OCI-LY1 (cell line): ENCODE measurements at regions not wholly inside any gene's neighbourhood (a gene's known extent, or its start where the extent isn't known, plus 50 kb on each side); places are given as distances from the start of the nearest gene placed in this dataset.

Experiments used
- H2AFZ ChIP-seq: fragments of 200-600 bp; sonication (generic), shearing (Covaris generic); 2 replicates; pipeline ENCODE4 v1.6.0; 2014; ENCODE audit warnings: antibody characterized with exemption, mild to moderate bottlenecking, low read length
- H3F3A ChIP-seq: fragments of 200-600 bp; sonication (generic), shearing (Covaris generic); 2 replicates; pipeline ENCODE4 v1.6.0; 2014; ENCODE audit warnings: mild to moderate bottlenecking, antibody characterized with exemption, low read length, moderate library complexity; ENCODE audit not compliant: insufficient read depth
- H3K27ac ChIP-seq: fragments of 200-600 bp; sonication (generic); 2 replicates; pipeline ENCODE4 v1.5.1; 2014; ENCODE audit warnings: low read length, mixed run types, mild to moderate bottlenecking, low read depth; ENCODE audit not compliant: poor library complexity, severe bottlenecking
- H3K27me3 ChIP-seq: fragments of 200-600 bp; sonication (generic); 2 replicates; pipeline ENCODE4 v1.6.0; 2014; ENCODE audit warnings: antibody characterized with exemption, mild to moderate bottlenecking, low read length, moderate library complexity; ENCODE audit not compliant: insufficient read depth
- H3K36me3 ChIP-seq: fragments of 200-600 bp; sonication (generic); 2 replicates; pipeline ENCODE4 v1.6.1; 2014; ENCODE audit warnings: mild to moderate bottlenecking, antibody characterized with exemption, low read length, moderate library complexity, mixed read lengths; ENCODE audit not compliant: insufficient read depth
- H3K4me1 ChIP-seq: fragments of 200-600 bp; sonication (generic); 2 replicates; pipeline ENCODE4 v1.5.1; 2014; ENCODE audit warnings: mild to moderate bottlenecking, low read length, moderate library complexity; ENCODE audit not compliant: insufficient read depth, severe bottlenecking
- H3K4me2 ChIP-seq: fragments of 200-600 bp; sonication (generic), shearing (Covaris generic); 2 replicates; pipeline ENCODE4 v1.6.1; 2014; ENCODE audit warnings: low read length
- H3K4me3 ChIP-seq: fragments of 200-600 bp; sonication (generic); 2 replicates; pipeline ENCODE4 v1.5.1; 2014; ENCODE audit warnings: low read length, low read depth, mild to moderate bottlenecking, mixed read lengths; ENCODE audit not compliant: poor library complexity, severe bottlenecking
- H3K79me2 ChIP-seq: fragments of 200-600 bp; shearing (Covaris generic); 2 replicates; pipeline ENCODE4 v1.6.1; 2016; ENCODE audit warnings: mixed run types, low read length, mixed read lengths; ENCODE audit not compliant: insufficient read depth
- H3K9ac ChIP-seq: fragments of 200-600 bp; sonication (generic), shearing (Covaris generic); 2 replicates; pipeline ENCODE4 v1.6.1; 2014; ENCODE audit warnings: mild to moderate bottlenecking, low read length, mixed read lengths
- H3K9me2 ChIP-seq: fragments of 200-600 bp; sonication (generic), shearing (Covaris generic); 2 replicates; pipeline ENCODE4 v1.6.1; 2014; ENCODE audit warnings: low read depth, mild to moderate bottlenecking, low read length, mixed read lengths
- H3K9me3 ChIP-seq: fragments of 200-600 bp; shearing (Covaris generic); 2 replicates; pipeline ENCODE4 v1.6.1; 2014; ENCODE audit warnings: low read length, mixed read lengths
- H4K20me1 ChIP-seq: fragments of 200-600 bp; sonication (generic), shearing (Covaris generic); 2 replicates; pipeline ENCODE4 v1.6.0; 2016; ENCODE audit warnings: mild to moderate bottlenecking, low read length; ENCODE audit not compliant: insufficient read depth
- CTCF ChIP-seq: fragments of 200-600 bp; sonication (generic), shearing (Covaris generic); IDR thresholded peaks from 2 replicates; pipeline ENCODE4 v1.5.1; 2017; ENCODE audit warnings: mild to moderate bottlenecking, antibody characterized with exemption, low read length, moderate library complexity, mixed read lengths
- EZH2 ChIP-seq: fragments of 200-600 bp; sonication (generic), shearing (Covaris generic); IDR thresholded peaks from 2 replicates; pipeline ENCODE4 v1.8.0; 2017; ENCODE audit warnings: borderline replicate concordance, mixed run types, mild to moderate bottlenecking, antibody characterized with exemption, low read length, moderate library complexity, mixed read lengths

- H3K79me2 ChIP-seq: no peaks in the 10 kb centered on the region
- no peaks in the 10 kb centered on the region for H3K9me3 ChIP-seq
- no peaks in the 10 kb centered on the region for H3F3A ChIP-seq
- no peak overlapping the region for H3K4me2 ChIP-seq
- H4K20me1 ChIP-seq: no peaks in the 10 kb centered on the region
- TF ChIP-seq EZH2: no peak
- TF ChIP-seq CTCF: no peak
- no peak overlapping the region for H3K4me3 ChIP-seq
- no peak overlapping the region for H2AFZ ChIP-seq
- no peaks in the 10 kb centered on the region for H3K4me1 ChIP-seq
- no peaks in the 10 kb centered on the region for H3K9me2 ChIP-seq
- no peaks in the 10 kb centered on the region for H3K36me3 ChIP-seq
- H3K27me3 ChIP-seq: no peaks in the 10 kb centered on the region
- H3K9ac ChIP-seq: no peak overlapping the region
- H3K27ac ChIP-seq: no peak overlapping the region
Observed at GRCh38 chr2:23306401-23306800, 78.6 kb upstream of the KLHL29 start.

- no peaks in the 10 kb centered on the region for H3K9me2 ChIP-seq
- H3K9ac ChIP-seq: no peak overlapping the region
- H3K9me3 ChIP-seq: no peaks in the 10 kb centered on the region
- TF ChIP-seq EZH2 (no peak), CTCF (no peak)
- H3K4me1 ChIP-seq: no peaks in the 10 kb centered on the region
- no peaks in the 10 kb centered on the region for H4K20me1 ChIP-seq
- no peak overlapping the region for H3K27ac ChIP-seq
- H3K27me3 ChIP-seq: no peaks in the 10 kb centered on the region
- no peaks in the 10 kb centered on the region for H3F3A ChIP-seq
- H3K4me2 ChIP-seq: no peak overlapping the region
- H3K4me3 ChIP-seq: no peak overlapping the region
- no peak overlapping the region for H2AFZ ChIP-seq
- no peaks in the 10 kb centered on the region for H3K79me2 ChIP-seq
- no peaks in the 10 kb centered on the region for H3K36me3 ChIP-seq
Observed at GRCh38 chr2:23311186-23311585, 73.8 kb upstream of the KLHL29 start.

- no peaks in the 10 kb centered on the region for H3K79me2 ChIP-seq
- H3K4me2 ChIP-seq: no peak overlapping the region
- no peaks in the 10 kb centered on the region for H4K20me1 ChIP-seq
- H2AFZ ChIP-seq: no peak overlapping the region
- H3F3A ChIP-seq: no peaks in the 10 kb centered on the region
- H3K27me3 ChIP-seq: no peaks in the 10 kb centered on the region
- no peaks in the 10 kb centered on the region for H3K36me3 ChIP-seq
- H3K9me3 ChIP-seq: no peaks in the 10 kb centered on the region
- no peaks in the 10 kb centered on the region for H3K4me1 ChIP-seq
- H3K4me3 ChIP-seq: no peak overlapping the region
- no peaks in the 10 kb centered on the region for H3K9me2 ChIP-seq
- no peak overlapping the region for H3K27ac ChIP-seq
- TF ChIP-seq EZH2: no peak
- peak; percentile 87 for TF ChIP-seq CTCF
- H3K9ac ChIP-seq: no peak overlapping the region
Observed at GRCh38 chr2:23312996-23313606, 71.9 kb upstream of the KLHL29 start.
